ENCODE measurements at regions not wholly inside any gene's neighbourhood (a gene's known extent, or its start where the extent isn't known, plus 50 kb on each side); places are given as distances from the start of the nearest gene placed in this dataset.

GRCh38 chr22:22097727-22098228 is 115.2 kb upstream of the TOP3B start:
- TF ChIP-seq, protein P1, sequence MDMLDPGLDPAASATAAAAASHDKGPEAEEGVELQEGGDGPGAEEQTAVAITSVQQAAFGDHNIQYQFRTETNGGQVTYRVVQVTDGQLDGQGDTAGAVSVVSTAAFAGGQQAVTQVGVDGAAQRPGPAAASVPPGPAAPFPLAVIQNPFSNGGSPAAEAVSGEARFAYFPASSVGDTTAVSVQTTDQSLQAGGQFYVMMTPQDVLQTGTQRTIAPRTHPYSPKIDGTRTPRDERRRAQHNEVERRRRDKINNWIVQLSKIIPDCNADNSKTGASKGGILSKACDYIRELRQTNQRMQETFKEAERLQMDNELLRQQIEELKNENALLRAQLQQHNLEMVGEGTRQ (IDR thresholded peaks at IDR 0.05; ENCODE audit: low read length) = no peak
- no peak for TF ChIP-seq CTCF (IDR thresholded peaks at IDR 0.05; ENCODE audit: control extremely low read depth in 1 of 3, insufficient read depth in 1 of 3, low read depth in 1 of 3, low read length in 3 of 3)
